IMR-90 (cell line): ENCODE measurements at regions not wholly inside any gene's neighbourhood (a gene's known extent, or its start where the extent isn't known, plus 50 kb on each side); places are given as distances from the start of the nearest gene placed in this dataset.
A peak's percentile ranks its signal among the peaks of the same experiment; 100 is the strongest.

ENCODE experiments used
- ATAC-seq: fragments of 200-7000 bp; cut with Tn5 transposase; 2 replicates; pipeline ENCODE4 v1.9.1; 2020; ENCODE audit warnings: low read depth, mild to moderate bottlenecking, moderate library complexity
- BruUV-seq: library from RNA; stranded (reverse); fragments of 400-500 nt; replicated peaks from 2 replicates; lab custom pipeline; 2021; lab: Mats Ljungman, UMichigan
- CTCF ChIA-PET: fragments of 300-600 bp; formaldehyde crosslinking; extraction: SDS; loops from one replicate; lab custom pipeline; 2021; ENCODE audit warnings: antibody characterized with exemption; lab: Yijun Ruan, JAX
- POLR2A ChIA-PET: fragments of 300-600 bp; sonication (Branson Sonifier 250); formaldehyde crosslinking; loops from one replicate; lab custom pipeline; 2022; ENCODE audit warnings: antibody characterized with exemption; ENCODE audit not compliant: unreplicated experiment; lab: Charles Lee
- DNase-seq: peaks from one replicate; pipeline ENCODE4 v3.0.0; 2013
- H2AFZ ChIP-seq: replicated peaks from 2 replicates; pipeline ENCODE3; 2013; ENCODE audit warnings: low read length, mild to moderate bottlenecking; ENCODE audit not compliant: poor library complexity
- H2AK5ac ChIP-seq: 2 replicates; pipeline ENCODE4 v1.6.1; 2013; ENCODE audit warnings: low read depth, low read length, inconsistent platforms
- H2AK9ac ChIP-seq: replicated peaks from 2 replicates; pipeline ENCODE3; 2013; ENCODE audit warnings: mild to moderate bottlenecking, low read depth, low read length, moderate library complexity; ENCODE audit not compliant: poor library complexity
- H2BK120ac ChIP-seq: 2 replicates; pipeline ENCODE4 v1.6.1; 2013; ENCODE audit warnings: low read depth, low read length, inconsistent platforms
- H2BK15ac ChIP-seq: 3 replicates; pipeline ENCODE4 v1.6.1; 2013; ENCODE audit warnings: low read depth, low read length, inconsistent platforms
- H2BK20ac ChIP-seq: 2 replicates; pipeline ENCODE4 v1.6.1; 2013; ENCODE audit warnings: low read depth, mild to moderate bottlenecking, inconsistent platforms, low read length, moderate library complexity
- H2BK5ac ChIP-seq: 2 replicates; pipeline ENCODE4 v1.6.1; 2013; ENCODE audit warnings: mild to moderate bottlenecking, low read depth, low read length, inconsistent platforms; ENCODE audit not compliant: poor library complexity, severe bottlenecking
- H3K14ac ChIP-seq: replicated peaks from 2 replicates; pipeline ENCODE4 v1.6.1; 2013; ENCODE audit warnings: low read depth, low read length, inconsistent platforms
- H3K18ac ChIP-seq: 2 replicates; pipeline ENCODE4 v1.6.1; 2013; ENCODE audit warnings: low read depth, low read length, control low read depth
- H3K23ac ChIP-seq: 2 replicates; pipeline ENCODE4 v1.6.1; 2013; ENCODE audit warnings: low read depth, low read length, inconsistent platforms
- H3K27ac ChIP-seq: 2 replicates; pipeline ENCODE4 v1.5.1; 2013; ENCODE audit warnings: mild to moderate bottlenecking, control low read depth, low read length; ENCODE audit not compliant: insufficient read depth
- H3K27me3 ChIP-seq: 2 replicates; pipeline ENCODE4 v1.6.1; 2013; ENCODE audit warnings: low read length; ENCODE audit not compliant: control insufficient read depth, insufficient read depth
- H3K36me3 ChIP-seq: 2 replicates; pipeline ENCODE4 v1.6.1; 2013; ENCODE audit warnings: low read length, mixed read lengths; ENCODE audit not compliant: control insufficient read depth, insufficient read depth
- H3K4ac ChIP-seq: 2 replicates; pipeline ENCODE4 v1.6.1; 2013; ENCODE audit warnings: low read depth, low read length, inconsistent platforms
- H3K4me1 ChIP-seq: 2 replicates; pipeline ENCODE4 v1.6.1; 2013; ENCODE audit warnings: low read length, mixed read lengths; ENCODE audit not compliant: control insufficient read depth, insufficient read depth
- H3K4me2 ChIP-seq: 2 replicates; pipeline ENCODE4 v1.6.1; 2013; ENCODE audit warnings: low read depth, mild to moderate bottlenecking, control low read depth, low read length, moderate library complexity
- H3K4me3 ChIP-seq: 2 replicates; pipeline ENCODE4 v1.5.1; 2013; ENCODE audit warnings: low read depth, mild to moderate bottlenecking, control low read depth, low read length, moderate library complexity; ENCODE audit not compliant: insufficient read depth
- H3K56ac ChIP-seq: 2 replicates; pipeline ENCODE4 v1.6.1; 2013; ENCODE audit warnings: low read length, inconsistent platforms; ENCODE audit not compliant: insufficient read depth; ENCODE audit errors: extremely low read depth
- H3K79me1 ChIP-seq, 2 experiments: 2 replicates each; pipeline ENCODE4 v1.6.1; 2013; ENCODE audit warnings: low read length in 2 of 2, inconsistent platforms in 1 of 2, low read depth in 1 of 2
- H3K9ac ChIP-seq: 2 replicates; pipeline ENCODE4 v1.6.1; 2013; ENCODE audit warnings: low read depth, low read length, control low read depth
- H3K9me1 ChIP-seq: 2 replicates; pipeline ENCODE4 v1.6.1; 2013; ENCODE audit warnings: low read length, inconsistent platforms; ENCODE audit not compliant: insufficient read depth
- H3K9me3 ChIP-seq: 2 replicates; pipeline ENCODE4 v1.6.1; 2013; ENCODE audit warnings: low read length; ENCODE audit not compliant: control insufficient read depth, insufficient read depth
- H4K20me1 ChIP-seq: 2 replicates; pipeline ENCODE4 v1.6.1; 2013; ENCODE audit warnings: low read length, inconsistent platforms; ENCODE audit not compliant: insufficient read depth
- H4K5ac ChIP-seq: 2 replicates; pipeline ENCODE4 v1.6.1; 2013; ENCODE audit warnings: mild to moderate bottlenecking, low read depth, low read length, control low read depth
- H4K8ac ChIP-seq, 2 experiments: 2 replicates each; pipeline ENCODE4 v1.6.1; 2013; ENCODE audit warnings: low read depth in 2 of 2, low read length in 2 of 2, control low read depth in 1 of 2, inconsistent platforms in 1 of 2
- H4K91ac ChIP-seq: 2 replicates; pipeline ENCODE4 v1.6.1; 2013; ENCODE audit warnings: low read depth, low read length, inconsistent platforms; ENCODE audit not compliant: insufficient read depth
- BHLHE40 ChIP-seq: fragments of 150-350 bp; IDR thresholded peaks from 2 replicates; pipeline ENCODE4 v1.6.1; 2016; ENCODE audit warnings: mild to moderate bottlenecking, low read depth, low read length
- CTCF ChIP-seq: conservative IDR thresholded peaks from 2 replicates; pipeline ENCODE4 v1.5.1; 2012; ENCODE audit warnings: mild to moderate bottlenecking, low read depth, low read length, improper control_type of control experiment
- FOS ChIP-seq: fragments of 150-350 bp; IDR thresholded peaks from 2 replicates; pipeline ENCODE4 v1.6.1; 2016; ENCODE audit warnings: low read depth, low read length
- MAFK ChIP-seq: IDR thresholded peaks from 2 replicates; pipeline ENCODE4 v1.6.1; 2012; ENCODE audit warnings: low read depth, low read length, improper control_type of control experiment
- RAD21 ChIP-seq: IDR thresholded peaks from 2 replicates; pipeline ENCODE4 v1.6.1; 2012; ENCODE audit warnings: low read length, improper control_type of control experiment
- SMC3 ChIP-seq: fragments of 150-350 bp; IDR thresholded peaks from 2 replicates; pipeline ENCODE4 v1.6.1; 2016; ENCODE audit warnings: low read depth, mild to moderate bottlenecking, antibody characterized with exemption, low read length, moderate library complexity
- WGBS, 2 experiments: methylation state at CpG; one replicate each; pipeline versions ENCODE4 v1.1.5 to v1.1.7; 2013; ENCODE audit warnings: missing lambda C conversion rate in 2 of 2; ENCODE audit not compliant: insufficient read length in 1 of 2; ENCODE audit errors: extremely low coverage in 2 of 2; 5-methylcytosine and 5-hydroxymethylcytosine counted together
- dilution Hi-C: fragments of 300-500 bp; cut with HindIII; formaldehyde crosslinking; loops from one replicate; pipeline ENCODE4 v1.14.3; 2018; ENCODE audit warnings: low sequenced_read_pairs; ENCODE audit not compliant: unreplicated experiment
- in situ Hi-C: fragments of 300-500 bp; cut with MboI; formaldehyde crosslinking; loops from 3 replicates; pipeline ENCODE4 v1.14.3; 2019; ENCODE audit warnings: low sequenced_read_pairs, inconsistent platforms, mixed read lengths
- intact Hi-C: fragments of 100-400 bp; cut with micrococcal nuclease; formaldehyde crosslinking; loops from 2 replicates; pipeline ENCODE4 v1.10.0; 2022

- Histone ChIP-seq H3K14ac (no peak overlapping the region), H2BK20ac (no peak overlapping the region), H3K4me1 (no peaks in the 10 kb centered on the region), H2AFZ (no peak overlapping the region), H3K4ac (no peak overlapping the region), H3K9me3 (no peaks in the 10 kb centered on the region), H3K27me3 (no peaks in the 10 kb centered on the region), H3K9me1 (no peaks in the 10 kb centered on the region), H3K4me3 (no peak overlapping the region), H2BK5ac (no peak overlapping the region), H3K79me1 (no peaks in the 10 kb centered on the region), H3K4me2 (peak overlapping the region; percentile 69), H4K8ac (no peak overlapping the region), H3K27ac (no peak overlapping the region), H2BK15ac (no peak overlapping the region), H3K23ac (no peak overlapping the region), H3K36me3 (no peaks in the 10 kb centered on the region), H2AK9ac (no peak overlapping the region), H2BK120ac (no peak overlapping the region), H4K91ac (no peak overlapping the region), H4K20me1 (no peaks in the 10 kb centered on the region), H3K56ac (no peak overlapping the region), H3K18ac (no peak overlapping the region), H3K9ac (no peak overlapping the region), H2AK5ac (no peak overlapping the region), H4K5ac (no peak overlapping the region)
- ChIA-PET POLR2A (no interaction called here), CTCF (interaction anchor here (0.6 kb wide), 3 partner anchors 15 to 94 kb away, joined by 3 to 4 read pairs (median 3); no protein-coding TSS in a partner anchor)
- DNase-seq = peak; percentile 73
- intact Hi-C loops (no loop called here), in situ Hi-C loops (no loop called here), dilution Hi-C loops (no loop called here)
- WGBS, 2 experiments = no CpG with 5 or more reads among the region's 6 CpGs
- no peak for TF ChIP-seq FOS
- TF ChIP-seq BHLHE40 = no peak
- TF ChIP-seq SMC3 = peak; percentile 41; the same call in 1 of the 2 replicates
- TF ChIP-seq CTCF = peak; percentile 67
- 0 out of 2 replicates have a peak, but pooled peaks have one; percentile 30 for TF ChIP-seq MAFK
- peak; percentile 57 for TF ChIP-seq RAD21
- ATAC-seq = peak; percentile 89
- BruUV-seq = no TSS peak
Observed at GRCh38 chr4:30380404-30380998, 339.7 kb upstream of the PCDH7 start.
